ENCODE measurements at regions not wholly inside any gene's neighbourhood (a gene's known extent, or its start where the extent isn't known, plus 50 kb on each side); places are given as distances from the start of the nearest gene placed in this dataset.

DNA sequence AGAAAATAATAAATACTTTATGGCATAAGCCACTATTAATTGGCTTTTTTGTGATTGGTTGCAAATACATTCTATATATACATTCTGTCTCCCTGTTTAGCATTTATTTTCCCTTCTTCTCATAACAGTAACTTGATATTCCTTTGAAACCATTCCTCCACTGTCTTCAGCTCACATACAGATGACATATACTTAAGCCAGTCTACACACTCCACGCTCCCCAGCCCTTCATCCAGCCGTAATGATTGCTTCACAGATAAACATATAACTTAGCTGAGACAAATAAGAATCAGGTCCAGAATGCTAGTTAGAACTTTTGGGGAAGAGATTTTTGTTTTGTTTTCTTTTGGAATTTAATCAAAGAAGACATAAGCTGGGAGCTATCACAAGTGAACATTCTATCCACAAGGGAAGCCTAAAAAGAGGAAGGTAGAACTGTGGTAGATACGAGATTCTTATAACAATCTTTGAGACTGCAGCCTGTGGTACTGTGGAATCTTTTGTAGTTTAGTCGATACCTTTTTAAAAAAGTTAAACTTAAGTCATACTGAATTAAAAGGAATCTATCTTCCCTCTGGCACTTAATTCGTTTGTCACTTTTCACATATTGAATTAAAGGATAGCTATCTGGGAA is 365.1 kb upstream of the PRR16 start:
- H3K79me2 ChIP-seq (ENCODE audit: control insufficient read depth, insufficient read depth, low read length): no peaks in the 10 kb centered on the region
- H3K27me3 ChIP-seq (ENCODE audit: control insufficient read depth, insufficient read depth, low read length): no peaks in the 10 kb centered on the region
- no peaks in the 10 kb centered on the region for H3K4me1 ChIP-seq (ENCODE audit: control insufficient read depth, extremely low read depth, insufficient read depth, low read length)
- no peaks in the 10 kb centered on the region for H3K9me3 ChIP-seq (ENCODE audit: control insufficient read depth, insufficient read depth, low read depth, low read length)
- no peak overlapping the region for H3K9ac ChIP-seq (ENCODE audit: insufficient read depth, low read length)
- H3K4me2 ChIP-seq (ENCODE audit: extremely low read depth, insufficient read depth, low read length): no peak overlapping the region
- H3K36me3 ChIP-seq (ENCODE audit: control insufficient read depth, insufficient read depth, low read length): no peaks in the 10 kb centered on the region
- no peak overlapping the region for H3K4me3 ChIP-seq (replicated peaks in 1 of 4; ENCODE audit: control extremely low read depth in 1 of 4, insufficient read depth in 1 of 4, low read depth in 3 of 4, low read length in 4 of 4)
- peak in 1 of 2 donors; percentile 57 for DNase-seq (ENCODE audit: low read depth in 2 of 2)
- H2AFZ ChIP-seq (ENCODE audit: low read length): no peak overlapping the region
- H3K27ac ChIP-seq (ENCODE audit: insufficient read depth, low read length): no peak overlapping the region
- TF ChIP-seq, protein P1, sequence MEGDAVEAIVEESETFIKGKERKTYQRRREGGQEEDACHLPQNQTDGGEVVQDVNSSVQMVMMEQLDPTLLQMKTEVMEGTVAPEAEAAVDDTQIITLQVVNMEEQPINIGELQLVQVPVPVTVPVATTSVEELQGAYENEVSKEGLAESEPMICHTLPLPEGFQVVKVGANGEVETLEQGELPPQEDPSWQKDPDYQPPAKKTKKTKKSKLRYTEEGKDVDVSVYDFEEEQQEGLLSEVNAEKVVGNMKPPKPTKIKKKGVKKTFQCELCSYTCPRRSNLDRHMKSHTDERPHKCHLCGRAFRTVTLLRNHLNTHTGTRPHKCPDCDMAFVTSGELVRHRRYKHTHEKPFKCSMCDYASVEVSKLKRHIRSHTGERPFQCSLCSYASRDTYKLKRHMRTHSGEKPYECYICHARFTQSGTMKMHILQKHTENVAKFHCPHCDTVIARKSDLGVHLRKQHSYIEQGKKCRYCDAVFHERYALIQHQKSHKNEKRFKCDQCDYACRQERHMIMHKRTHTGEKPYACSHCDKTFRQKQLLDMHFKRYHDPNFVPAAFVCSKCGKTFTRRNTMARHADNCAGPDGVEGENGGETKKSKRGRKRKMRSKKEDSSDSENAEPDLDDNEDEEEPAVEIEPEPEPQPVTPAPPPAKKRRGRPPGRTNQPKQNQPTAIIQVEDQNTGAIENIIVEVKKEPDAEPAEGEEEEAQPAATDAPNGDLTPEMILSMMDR (conservative IDR thresholded peaks at IDR 0.05 in 1 of 2, IDR thresholded peaks at IDR 0.05 in 1 of 2; ENCODE audit: low read depth in 1 of 2, low read length in 2 of 2): no peak
- TF ChIP-seq EZH2 (IDR thresholded peaks at IDR 0.05; ENCODE audit: low read length, missing control alignments): no peak
- H4K20me1 ChIP-seq (ENCODE audit: control insufficient read depth, extremely low read depth, insufficient read depth, low read length): no peaks in the 10 kb centered on the region

DNA sequence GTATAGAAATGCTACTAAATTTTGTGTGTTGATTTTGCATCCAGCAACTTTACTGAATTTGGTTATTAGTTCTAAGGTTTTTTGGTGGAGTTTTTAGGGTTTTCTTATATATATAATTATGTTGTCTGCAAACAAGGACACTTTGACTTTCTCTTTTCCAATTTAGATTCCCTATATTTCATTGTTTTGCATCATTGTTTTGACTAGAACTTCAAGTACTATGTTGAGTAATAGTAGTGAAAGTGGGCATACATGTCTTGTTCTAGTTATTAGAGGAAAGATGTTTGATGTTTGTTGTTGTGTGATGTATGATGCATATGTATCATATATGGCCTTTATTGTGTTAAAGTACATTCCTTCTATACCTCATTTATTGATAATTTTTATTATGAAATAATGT is 362.3 kb upstream of the PRR16 start:
- peak in 1 of 2 donors; percentile 62 for DNase-seq (ENCODE audit: low read depth in 2 of 2)
- H3K27me3 ChIP-seq (ENCODE audit: control insufficient read depth, insufficient read depth, low read length): no peaks in the 10 kb centered on the region
- H3K9ac ChIP-seq (ENCODE audit: insufficient read depth, low read length): no peak overlapping the region
- H3K79me2 ChIP-seq (ENCODE audit: control insufficient read depth, insufficient read depth, low read length): no peaks in the 10 kb centered on the region
- no peaks in the 10 kb centered on the region for H3K9me3 ChIP-seq (ENCODE audit: control insufficient read depth, insufficient read depth, low read depth, low read length)
- TF ChIP-seq, protein P1 (conservative IDR thresholded peaks at IDR 0.05 in 1 of 2, IDR thresholded peaks at IDR 0.05 in 1 of 2; ENCODE audit: low read depth in 1 of 2, low read length in 2 of 2): no peak
- no peak for TF ChIP-seq EZH2 (IDR thresholded peaks at IDR 0.05; ENCODE audit: low read length, missing control alignments)
- H3K36me3 ChIP-seq (ENCODE audit: control insufficient read depth, insufficient read depth, low read length): no peaks in the 10 kb centered on the region
- no peaks in the 10 kb centered on the region for H3K4me1 ChIP-seq (ENCODE audit: control insufficient read depth, extremely low read depth, insufficient read depth, low read length)
- H3K4me3 ChIP-seq (replicated peaks in 1 of 4; ENCODE audit: control extremely low read depth in 1 of 4, insufficient read depth in 1 of 4, low read depth in 3 of 4, low read length in 4 of 4): no peak overlapping the region
- H2AFZ ChIP-seq (ENCODE audit: low read length): no peak overlapping the region
- no peaks in the 10 kb centered on the region for H4K20me1 ChIP-seq (ENCODE audit: control insufficient read depth, extremely low read depth, insufficient read depth, low read length)
- H3K27ac ChIP-seq (ENCODE audit: insufficient read depth, low read length): no peak overlapping the region
- H3K4me2 ChIP-seq (ENCODE audit: extremely low read depth, insufficient read depth, low read length): no peak overlapping the region

DNA sequence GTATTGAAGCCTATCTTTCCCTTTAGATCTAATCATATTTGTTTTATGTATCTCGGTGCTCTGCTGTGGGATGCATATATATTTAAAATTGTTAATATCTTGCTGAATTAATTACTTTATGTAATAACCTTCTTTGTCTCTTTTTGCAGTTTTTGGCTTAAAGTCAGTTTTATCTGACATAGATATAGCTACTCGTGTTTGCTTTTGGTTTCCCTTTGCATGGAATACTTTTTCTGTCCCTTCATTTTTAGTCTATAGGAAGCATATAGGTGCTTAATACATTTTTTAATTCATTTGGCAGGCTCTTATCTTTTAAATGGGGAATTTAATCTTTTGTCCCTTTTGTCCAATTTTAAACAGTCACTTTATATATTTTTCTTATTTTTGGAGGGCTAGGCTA is 360.6 kb upstream of the PRR16 start:
- Histone ChIP-seq H3K27me3 (ENCODE audit: control insufficient read depth, insufficient read depth, low read length) (no peaks in the 10 kb centered on the region), H3K36me3 (ENCODE audit: control insufficient read depth, insufficient read depth, low read length) (no peaks in the 10 kb centered on the region), H3K27ac (ENCODE audit: insufficient read depth, low read length) (no peak overlapping the region), H3K9ac (ENCODE audit: insufficient read depth, low read length) (no peak overlapping the region), H3K9me3 (ENCODE audit: control insufficient read depth, insufficient read depth, low read depth, low read length) (no peaks in the 10 kb centered on the region), H3K4me2 (ENCODE audit: extremely low read depth, insufficient read depth, low read length) (no peak overlapping the region), H3K4me3 (replicated peaks in 1 of 4; ENCODE audit: control extremely low read depth in 1 of 4, insufficient read depth in 1 of 4, low read depth in 3 of 4, low read length in 4 of 4) (peak overlapping the region in 1 of 4 experiments; percentile 27), H4K20me1 (ENCODE audit: control insufficient read depth, extremely low read depth, insufficient read depth, low read length) (no peaks in the 10 kb centered on the region), H3K4me1 (ENCODE audit: control insufficient read depth, extremely low read depth, insufficient read depth, low read length) (no peaks in the 10 kb centered on the region), H2AFZ (ENCODE audit: low read length) (no peak overlapping the region), H3K79me2 (ENCODE audit: control insufficient read depth, insufficient read depth, low read length) (no peaks in the 10 kb centered on the region)
- no peak for TF ChIP-seq EZH2 (IDR thresholded peaks at IDR 0.05; ENCODE audit: low read length, missing control alignments)
- TF ChIP-seq, protein P1 (conservative IDR thresholded peaks at IDR 0.05 in 1 of 2, IDR thresholded peaks at IDR 0.05 in 1 of 2; ENCODE audit: low read depth in 1 of 2, low read length in 2 of 2): no peak
- no peak for DNase-seq (ENCODE audit: low read depth in 2 of 2)
